ENCODE measurements at regions not wholly inside any gene's neighbourhood (a gene's known extent, or its start where the extent isn't known, plus 50 kb on each side); places are given as distances from the start of the nearest gene placed in this dataset.
A peak's percentile ranks its signal among the peaks of the same experiment; 100 is the strongest.

GRCh38 chr7:16069998-16070397 lies 351.3 kb downstream of the CRPPA start:
- Histone ChIP-seq H3K36me3 (no peaks in the 10 kb centered on the region), H3K9me3 (no peaks in the 10 kb centered on the region), H3K4me3 (replicated peaks in 1 of 3) (no peak overlapping the region), H3K4me1 (peaks cover 0 to 3% of the 10 kb centered on the region in 2 donors), H3K27ac (no peak overlapping the region), H3K27me3 (no peaks in the 10 kb centered on the region)
- intact Hi-C loops (cut with DNase I), result loop anchor here (10.0 kb wide), 1 partner anchor 495 kb away; no protein-coding TSS in a partner anchor
- TF ChIP-seq POLR2A (IDR thresholded peaks at IDR 0.05) (no peak), CTCF (IDR thresholded peaks at IDR 0.05) (no peak)
- DNase-seq, result no peak
- 77 to 82% methylated on average over 5 of the region's 5 CpGs for WGBS, 2 donors

GRCh38 chr7:16068183-16068582 lies 353.2 kb downstream of the CRPPA start:
- WGBS, 2 donors, result 92 to 97% methylated on average over 2 of the region's 2 CpGs
- H3K4me1 ChIP-seq, result peaks cover 0 to 3% of the 10 kb centered on the region in 2 donors
- intact Hi-C loops (cut with DNase I), result no loop called here
- no peak overlapping the region for H3K27ac ChIP-seq
- H3K4me3 ChIP-seq (replicated peaks in 1 of 3), result no peak overlapping the region
- H3K27me3 ChIP-seq, result no peaks in the 10 kb centered on the region
- no peaks in the 10 kb centered on the region for H3K9me3 ChIP-seq
- TF ChIP-seq CTCF (IDR thresholded peaks at IDR 0.05) (no peak), POLR2A (IDR thresholded peaks at IDR 0.05) (no peak)
- H3K36me3 ChIP-seq, result no peaks in the 10 kb centered on the region
- no peak for DNase-seq

- Histone ChIP-seq H3K27ac (peak overlapping the region in 2 of 3 donors; percentile 24 to 28), H3K36me3 (no peaks in the 10 kb centered on the region), H3K4me1 (peaks cover 0 to 3% of the 10 kb centered on the region in 2 donors), H3K27me3 (no peaks in the 10 kb centered on the region), H3K9me3 (no peaks in the 10 kb centered on the region), H3K4me3 (replicated peaks in 1 of 3) (no peak overlapping the region)
- no peak for TF ChIP-seq CTCF (IDR thresholded peaks at IDR 0.05)
- no peak for TF ChIP-seq POLR2A (IDR thresholded peaks at IDR 0.05)
- intact Hi-C loops (cut with DNase I), result no loop called here
- 37 to 53% methylated on average over 7 of the region's 7 CpGs for WGBS, 2 donors
- DNase-seq, result no peak
These were observed 353.6 kb downstream of the CRPPA start for GRCh38 chr7:16067711-16068110.

DNA sequence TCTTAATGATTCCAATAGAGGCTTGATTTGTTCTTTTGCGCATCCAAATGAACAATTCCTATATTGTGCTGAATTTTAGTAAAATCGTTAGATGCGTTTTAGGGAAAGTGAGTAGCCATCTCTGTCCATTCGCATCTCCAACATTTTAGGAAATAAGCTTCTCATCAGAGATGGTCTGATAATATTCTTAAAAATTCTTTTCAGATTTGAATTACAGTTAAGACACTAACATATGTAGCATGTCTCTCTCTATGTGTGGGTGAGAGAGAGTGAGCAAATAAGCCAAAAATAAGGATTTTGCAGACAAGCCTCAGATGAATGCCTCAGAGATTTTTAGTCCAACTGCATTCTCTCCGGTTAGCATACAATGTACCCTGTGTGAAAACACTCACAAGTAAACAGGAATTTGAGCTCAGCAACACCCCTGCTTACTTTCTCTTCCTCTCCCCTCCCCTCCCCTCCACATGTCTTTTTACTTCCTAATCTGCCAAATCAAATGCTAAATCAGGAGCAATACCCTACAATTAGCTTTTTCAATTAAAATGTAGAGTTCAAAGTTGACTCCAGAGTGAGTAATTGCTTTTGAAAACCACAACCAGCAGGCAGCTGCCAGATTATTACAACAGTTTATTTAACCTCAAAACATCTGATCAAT lies 354.4 kb downstream of the CRPPA start:
- DNase-seq, result no peak
- intact Hi-C loops (cut with DNase I), result no loop called here
- TF ChIP-seq CTCF (IDR thresholded peaks at IDR 0.05), result no peak
- TF ChIP-seq POLR2A (IDR thresholded peaks at IDR 0.05), result no peak
- Histone ChIP-seq H3K27ac (peak overlapping the region; percentile 24 to 46 (median 28)), H3K27me3 (no peaks in the 10 kb centered on the region), H3K4me3 (replicated peaks in 1 of 3) (no peak overlapping the region), H3K36me3 (no peaks in the 10 kb centered on the region), H3K4me1 (peaks cover 3% of the 10 kb centered on the region in 2 donors), H3K9me3 (no peaks in the 10 kb centered on the region)
- 53 to 70% methylated on average over 5 of the region's 5 CpGs for WGBS, 2 donors

DNA sequence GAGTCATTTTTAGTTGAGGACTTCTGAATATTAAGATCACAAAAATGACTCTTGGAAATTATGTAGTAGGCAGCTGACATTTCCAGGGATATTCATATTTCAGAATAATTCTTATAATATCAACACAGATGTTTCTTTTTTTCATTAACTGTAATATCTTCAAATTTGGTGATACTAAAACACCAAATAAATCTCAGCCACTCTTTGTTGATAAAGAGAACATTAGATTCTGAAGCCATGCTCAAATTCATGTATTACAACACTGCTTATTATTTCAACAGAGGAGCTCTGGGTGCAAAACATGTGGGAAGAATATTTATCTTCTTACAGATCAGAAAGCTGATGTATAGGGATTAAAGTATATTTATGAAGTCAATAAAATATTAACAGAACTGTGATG lies 355.4 kb downstream of the CRPPA start:
- Histone ChIP-seq H3K4me1 (peaks cover 3 to 5% of the 10 kb centered on the region in 2 donors), H3K27me3 (no peaks in the 10 kb centered on the region), H3K36me3 (no peaks in the 10 kb centered on the region), H3K9me3 (no peaks in the 10 kb centered on the region), H3K4me3 (replicated peaks in 1 of 3) (no peak overlapping the region), H3K27ac (peak overlapping the region in 1 of 3 donors; percentile 31)
- TF ChIP-seq POLR2A (IDR thresholded peaks at IDR 0.05) (no peak), CTCF (IDR thresholded peaks at IDR 0.05) (no peak)
- no peak for DNase-seq
- intact Hi-C loops (cut with DNase I), result no loop called here

Data from thyroid gland (tissue), 4 donors.